ENCODE measurements at regions not wholly inside any gene's neighbourhood (a gene's known extent, or its start where the extent isn't known, plus 50 kb on each side); places are given as distances from the start of the nearest gene placed in this dataset.

DNA sequence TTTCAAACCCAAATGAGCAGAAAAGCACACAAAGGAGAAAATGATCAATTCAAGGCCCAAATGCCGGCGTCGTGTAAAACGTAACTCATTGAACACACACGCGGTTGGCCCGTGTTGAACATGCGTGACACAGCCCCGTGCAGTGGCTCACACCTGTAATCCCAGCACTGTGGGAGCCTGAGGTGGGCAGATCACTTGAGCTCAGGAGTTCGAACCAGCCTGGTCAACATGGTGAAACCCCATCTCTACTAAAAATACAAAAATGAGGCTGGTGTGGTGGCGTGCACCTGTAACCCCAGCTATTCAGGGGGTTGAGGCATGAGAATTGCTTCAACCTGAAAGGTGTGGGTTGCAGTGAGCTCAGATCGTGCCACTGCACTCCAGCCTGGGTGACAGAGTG lies 156.7 kb upstream of the KLF6 start:
- TF ChIP-seq GABPA (IDR thresholded peaks at IDR 0.05 in 1 of 2, conservative IDR thresholded peaks at IDR 0.05 in 1 of 2) (no peak), RAD21 (IDR thresholded peaks at IDR 0.05) (no peak), EGR1 (IDR thresholded peaks at IDR 0.05; ENCODE audit: low read depth in 2 of 2) (no peak), SP1 (IDR thresholded peaks at IDR 0.05) (no peak), RXRA (IDR thresholded peaks at IDR 0.05) (no peak), TAF1 (conservative IDR thresholded peaks at IDR 0.05) (no peak), HNF4A (conservative IDR thresholded peaks at IDR 0.05) (no peak)
- TF ChIP-seq, protein P1, sequence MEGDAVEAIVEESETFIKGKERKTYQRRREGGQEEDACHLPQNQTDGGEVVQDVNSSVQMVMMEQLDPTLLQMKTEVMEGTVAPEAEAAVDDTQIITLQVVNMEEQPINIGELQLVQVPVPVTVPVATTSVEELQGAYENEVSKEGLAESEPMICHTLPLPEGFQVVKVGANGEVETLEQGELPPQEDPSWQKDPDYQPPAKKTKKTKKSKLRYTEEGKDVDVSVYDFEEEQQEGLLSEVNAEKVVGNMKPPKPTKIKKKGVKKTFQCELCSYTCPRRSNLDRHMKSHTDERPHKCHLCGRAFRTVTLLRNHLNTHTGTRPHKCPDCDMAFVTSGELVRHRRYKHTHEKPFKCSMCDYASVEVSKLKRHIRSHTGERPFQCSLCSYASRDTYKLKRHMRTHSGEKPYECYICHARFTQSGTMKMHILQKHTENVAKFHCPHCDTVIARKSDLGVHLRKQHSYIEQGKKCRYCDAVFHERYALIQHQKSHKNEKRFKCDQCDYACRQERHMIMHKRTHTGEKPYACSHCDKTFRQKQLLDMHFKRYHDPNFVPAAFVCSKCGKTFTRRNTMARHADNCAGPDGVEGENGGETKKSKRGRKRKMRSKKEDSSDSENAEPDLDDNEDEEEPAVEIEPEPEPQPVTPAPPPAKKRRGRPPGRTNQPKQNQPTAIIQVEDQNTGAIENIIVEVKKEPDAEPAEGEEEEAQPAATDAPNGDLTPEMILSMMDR (IDR thresholded peaks at IDR 0.05; ENCODE audit: low read depth, low read length, missing input control) = no peak
- TF ChIP-seq, protein P2, sequence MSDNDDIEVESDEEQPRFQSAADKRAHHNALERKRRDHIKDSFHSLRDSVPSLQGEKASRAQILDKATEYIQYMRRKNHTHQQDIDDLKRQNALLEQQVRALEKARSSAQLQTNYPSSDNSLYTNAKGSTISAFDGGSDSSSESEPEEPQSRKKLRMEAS (IDR thresholded peaks at IDR 0.05) = no peak
- TF ChIP-seq, protein P3, sequence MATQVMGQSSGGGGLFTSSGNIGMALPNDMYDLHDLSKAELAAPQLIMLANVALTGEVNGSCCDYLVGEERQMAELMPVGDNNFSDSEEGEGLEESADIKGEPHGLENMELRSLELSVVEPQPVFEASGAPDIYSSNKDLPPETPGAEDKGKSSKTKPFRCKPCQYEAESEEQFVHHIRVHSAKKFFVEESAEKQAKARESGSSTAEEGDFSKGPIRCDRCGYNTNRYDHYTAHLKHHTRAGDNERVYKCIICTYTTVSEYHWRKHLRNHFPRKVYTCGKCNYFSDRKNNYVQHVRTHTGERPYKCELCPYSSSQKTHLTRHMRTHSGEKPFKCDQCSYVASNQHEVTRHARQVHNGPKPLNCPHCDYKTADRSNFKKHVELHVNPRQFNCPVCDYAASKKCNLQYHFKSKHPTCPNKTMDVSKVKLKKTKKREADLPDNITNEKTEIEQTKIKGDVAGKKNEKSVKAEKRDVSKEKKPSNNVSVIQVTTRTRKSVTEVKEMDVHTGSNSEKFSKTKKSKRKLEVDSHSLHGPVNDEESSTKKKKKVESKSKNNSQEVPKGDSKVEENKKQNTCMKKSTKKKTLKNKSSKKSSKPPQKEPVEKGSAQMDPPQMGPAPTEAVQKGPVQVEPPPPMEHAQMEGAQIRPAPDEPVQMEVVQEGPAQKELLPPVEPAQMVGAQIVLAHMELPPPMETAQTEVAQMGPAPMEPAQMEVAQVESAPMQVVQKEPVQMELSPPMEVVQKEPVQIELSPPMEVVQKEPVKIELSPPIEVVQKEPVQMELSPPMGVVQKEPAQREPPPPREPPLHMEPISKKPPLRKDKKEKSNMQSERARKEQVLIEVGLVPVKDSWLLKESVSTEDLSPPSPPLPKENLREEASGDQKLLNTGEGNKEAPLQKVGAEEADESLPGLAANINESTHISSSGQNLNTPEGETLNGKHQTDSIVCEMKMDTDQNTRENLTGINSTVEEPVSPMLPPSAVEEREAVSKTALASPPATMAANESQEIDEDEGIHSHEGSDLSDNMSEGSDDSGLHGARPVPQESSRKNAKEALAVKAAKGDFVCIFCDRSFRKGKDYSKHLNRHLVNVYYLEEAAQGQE (IDR thresholded peaks at IDR 0.05) = no peak
- TF ChIP-seq, protein P4, sequence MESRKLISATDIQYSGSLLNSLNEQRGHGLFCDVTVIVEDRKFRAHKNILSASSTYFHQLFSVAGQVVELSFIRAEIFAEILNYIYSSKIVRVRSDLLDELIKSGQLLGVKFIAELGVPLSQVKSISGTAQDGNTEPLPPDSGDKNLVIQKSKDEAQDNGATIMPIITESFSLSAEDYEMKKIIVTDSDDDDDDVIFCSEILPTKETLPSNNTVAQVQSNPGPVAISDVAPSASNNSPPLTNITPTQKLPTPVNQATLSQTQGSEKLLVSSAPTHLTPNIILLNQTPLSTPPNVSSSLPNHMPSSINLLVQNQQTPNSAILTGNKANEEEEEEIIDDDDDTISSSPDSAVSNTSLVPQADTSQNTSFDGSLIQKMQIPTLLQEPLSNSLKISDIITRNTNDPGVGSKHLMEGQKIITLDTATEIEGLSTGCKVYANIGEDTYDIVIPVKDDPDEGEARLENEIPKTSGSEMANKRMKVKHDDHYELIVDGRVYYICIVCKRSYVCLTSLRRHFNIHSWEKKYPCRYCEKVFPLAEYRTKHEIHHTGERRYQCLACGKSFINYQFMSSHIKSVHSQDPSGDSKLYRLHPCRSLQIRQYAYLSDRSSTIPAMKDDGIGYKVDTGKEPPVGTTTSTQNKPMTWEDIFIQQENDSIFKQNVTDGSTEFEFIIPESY (IDR thresholded peaks at IDR 0.05) = no peak
- TF ChIP-seq, protein P5, sequence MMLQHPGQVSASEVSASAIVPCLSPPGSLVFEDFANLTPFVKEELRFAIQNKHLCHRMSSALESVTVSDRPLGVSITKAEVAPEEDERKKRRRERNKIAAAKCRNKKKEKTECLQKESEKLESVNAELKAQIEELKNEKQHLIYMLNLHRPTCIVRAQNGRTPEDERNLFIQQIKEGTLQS (IDR thresholded peaks at IDR 0.05) = no peak

Data from liver (tissue), 3 donors.